GM23338 (cell line): ENCODE measurements at regions not wholly inside any gene's neighbourhood (a gene's known extent, or its start where the extent isn't known, plus 50 kb on each side); places are given as distances from the start of the nearest gene placed in this dataset.

ENCODE experiments used
- ATAC-seq: fragments of 200-7000 bp; cut with Tn5 transposase; 3 replicates; pipeline ENCODE4 v1.9.1; 2020
- DNase-seq: peaks from one replicate; pipeline ENCODE4 v3.0.0-alpha.2; 2015; ENCODE audit warnings: low spot score
- H2AFZ ChIP-seq: fragments of 200-600 bp; sonication (generic); 2 replicates; pipeline ENCODE4 v1.8.0; 2016; ENCODE audit warnings: antibody characterized with exemption, mild to moderate bottlenecking, moderate library complexity
- H3F3A ChIP-seq: fragments of 200-600 bp; sonication (generic); replicated peaks from 2 replicates; pipeline ENCODE4 v1.8.0; 2017; ENCODE audit warnings: antibody characterized with exemption, mixed run types, low read depth
- H3K27ac ChIP-seq: fragments of 200-600 bp; sonication (generic); 2 replicates; pipeline ENCODE4 v1.6.1; 2016; ENCODE audit warnings: low read depth
- H3K27me3 ChIP-seq: fragments of 200-600 bp; sonication (generic); 2 replicates; pipeline ENCODE4 v1.8.0; 2016; ENCODE audit warnings: mild to moderate bottlenecking, mixed run types, moderate library complexity; ENCODE audit not compliant: insufficient read depth
- H3K36me3 ChIP-seq: fragments of 200-600 bp; sonication (generic); 2 replicates; pipeline ENCODE4 v1.8.0; 2016; ENCODE audit warnings: mild to moderate bottlenecking; ENCODE audit not compliant: insufficient read depth
- H3K4me1 ChIP-seq: fragments of 200-600 bp; sonication (generic); 2 replicates; pipeline ENCODE4 v1.8.0; 2016; ENCODE audit warnings: mild to moderate bottlenecking, moderate library complexity; ENCODE audit not compliant: insufficient read depth
- H3K4me2 ChIP-seq: fragments of 200-600 bp; sonication (generic); 2 replicates; pipeline ENCODE4 v1.7.1; 2017; ENCODE audit warnings: mixed run types
- H3K4me3 ChIP-seq: fragments of 200-600 bp; sonication (generic); 2 replicates; pipeline ENCODE4 v1.6.1; 2016; ENCODE audit warnings: mixed run types
- H3K79me2 ChIP-seq: fragments of 200-600 bp; sonication (generic); replicated peaks from 2 replicates; pipeline ENCODE4 v1.8.0; 2017; ENCODE audit warnings: mild to moderate bottlenecking; ENCODE audit not compliant: insufficient read depth
- H3K9me2 ChIP-seq: fragments of 200-600 bp; sonication (generic); 2 replicates; pipeline ENCODE4 v1.8.0; 2017; ENCODE audit not compliant: insufficient read depth
- H4K20me1 ChIP-seq: fragments of 200-600 bp; sonication (generic); replicated peaks from 2 replicates; pipeline ENCODE4 v1.8.0; 2017; ENCODE audit warnings: mild to moderate bottlenecking; ENCODE audit not compliant: insufficient read depth
- H3K27ac Mint-ChIP-seq: 2 replicates; pipeline ENCODE4 v1.8.0; 2020; ENCODE audit warnings: inconsistent platforms, mild to moderate bottlenecking, moderate library complexity, mixed read lengths
- H3K27me3 Mint-ChIP-seq: 3 replicates; pipeline ENCODE4 v1.8.0; 2022; ENCODE audit warnings: low read depth, mild to moderate bottlenecking, moderate library complexity, mixed read lengths, inconsistent platforms; ENCODE audit not compliant: insufficient read depth, poor library complexity
- H3K36me3 Mint-ChIP-seq: 3 replicates; pipeline ENCODE4 v1.8.0; 2021; ENCODE audit warnings: low read depth, mild to moderate bottlenecking, inconsistent platforms, moderate library complexity, mixed read lengths
- H3K4me1 Mint-ChIP-seq: 3 replicates; pipeline ENCODE4 v1.8.0; 2020; ENCODE audit warnings: mild to moderate bottlenecking, inconsistent platforms, mixed read lengths
- H3K4me3 Mint-ChIP-seq: 3 replicates; pipeline ENCODE4 v1.8.0; 2021; ENCODE audit warnings: moderate library complexity, mild to moderate bottlenecking, inconsistent platforms, mixed read lengths
- H3K9me3 Mint-ChIP-seq: 3 replicates; pipeline ENCODE4 v1.8.0; 2020; ENCODE audit warnings: moderate library complexity, mild to moderate bottlenecking, inconsistent platforms, mixed read lengths
- CREB1 ChIP-seq: fragments of 250-450 bp; sonication (Bioruptor Pico); IDR thresholded peaks from 2 replicates; pipeline ENCODE4 v1.5.0; 2020; ENCODE audit warnings: low read depth, mild to moderate bottlenecking, moderate library complexity
- CTCF ChIP-seq, 2 experiments: fragments of 200-600 bp in 1 of 2; sonication (generic) in 1 of 2; conservative IDR thresholded peaks; 2 replicates each; pipeline versions ENCODE4 v1.5.1 to v1.6.1; 2016 to 2017; ENCODE audit warnings: antibody characterized with exemption in 2 of 2, low read depth in 2 of 2, mild to moderate bottlenecking in 2 of 2, moderate library complexity in 1 of 2
- EZH2 ChIP-seq: fragments of 200-600 bp; sonication (generic); IDR thresholded peaks from one replicate; pipeline ENCODE4 v1.8.0; 2017; ENCODE audit warnings: antibody characterized with exemption, mild to moderate bottlenecking, low read depth; ENCODE audit not compliant: unreplicated experiment
- EZH2phosphoT487 ChIP-seq: fragments of 200-600 bp; sonication (generic); IDR thresholded peaks from one replicate; pipeline ENCODE4 v1.8.1; 2018; ENCODE audit warnings: antibody characterized with exemption; ENCODE audit not compliant: unreplicated experiment
- NANOG ChIP-seq: IDR thresholded peaks from 2 replicates; pipeline ENCODE4 v1.6.1; 2016; ENCODE audit warnings: antibody characterized with exemption, borderline replicate concordance
- STAT1 ChIP-seq: IDR thresholded peaks from one replicate; pipeline ENCODE4 v1.6.1; 2016; ENCODE audit warnings: antibody characterized with exemption; ENCODE audit not compliant: unreplicated experiment
- ZNF114 ChIP-seq: fragments of 250-450 bp; sonication (Bioruptor Pico); IDR thresholded peaks from 2 replicates; pipeline ENCODE4 v1.5.0; 2020; ENCODE audit warnings: mild to moderate bottlenecking, moderate library complexity
- ZNF331 ChIP-seq: fragments of 250-450 bp; sonication (Bioruptor Pico); IDR thresholded peaks from 2 replicates; pipeline ENCODE4 v1.5.0; 2020; ENCODE audit warnings: low read depth, mild to moderate bottlenecking, moderate library complexity
- ZNF462 ChIP-seq: fragments of 250-450 bp; sonication (Bioruptor Pico); IDR thresholded peaks from 2 replicates; pipeline ENCODE4 v1.5.0; 2020; ENCODE audit warnings: mild to moderate bottlenecking, moderate library complexity

DNA sequence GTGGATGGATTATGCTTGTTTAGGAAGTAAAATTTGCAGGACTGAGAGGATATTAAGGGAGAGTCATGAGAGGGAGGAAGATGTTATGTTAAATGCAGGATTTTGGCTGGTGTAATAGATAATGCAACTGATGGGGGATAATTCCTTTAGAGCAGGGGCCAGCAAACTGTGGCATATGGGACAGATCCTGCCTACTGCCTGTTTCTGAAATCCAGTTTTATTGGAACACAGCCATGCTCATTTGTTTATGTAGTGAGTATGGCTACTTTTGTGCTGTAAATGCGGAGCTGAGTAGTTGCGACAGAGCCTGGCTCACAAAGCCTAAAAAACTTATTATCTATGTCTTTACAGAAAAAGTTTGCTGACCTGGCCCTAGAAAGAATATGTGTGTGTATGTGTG, 66.6 kb upstream of the MPPED2 start (continued):
- TF ChIP-seq ZNF462 (CRISPR knock-in tag), result no peak
- no peak for TF ChIP-seq CTCF (conservative IDR thresholded peaks at IDR 0.05; ENCODE audit: low read depth in 2 of 2)

- Histone ChIP-seq H3K36me3 (no peaks in the 10 kb centered on the region), H3K27ac (no peak overlapping the region), H3K27me3 (no peaks in the 10 kb centered on the region), H3K9me2 (no peaks in the 10 kb centered on the region), H3K4me1 (no peaks in the 10 kb centered on the region), H3K79me2 (no peaks in the 10 kb centered on the region), H2AFZ (no peak overlapping the region), H3F3A (no peaks in the 10 kb centered on the region), H4K20me1 (no peaks in the 10 kb centered on the region), H3K4me3 (no peak overlapping the region), H3K4me2 (no peak overlapping the region)
- no peak for DNase-seq
- no peak overlapping the region for H3K4me3 Mint-ChIP-seq
- H3K27ac Mint-ChIP-seq, result no peak overlapping the region
- no peaks in the 10 kb centered on the region; the same call in 2 of the 3 replicates for H3K36me3 Mint-ChIP-seq
- H3K4me1 Mint-ChIP-seq, result peaks cover 2% of the 10 kb centered on the region; the same call in 1 of the 3 replicates
- no peak for ATAC-seq
- H3K9me3 Mint-ChIP-seq, result no peaks in the 10 kb centered on the region
- H3K27me3 Mint-ChIP-seq, result no peaks in the 10 kb centered on the region
- TF ChIP-seq ZNF114 (CRISPR knock-in tag) (no peak), NANOG (no peak), EZH2 (no peak), CREB1 (no peak), ZNF331 (CRISPR knock-in tag) (no peak), ZNF462 (CRISPR knock-in tag) (no peak), STAT1 (no peak), EZH2phosphoT487 (no peak)
These were observed 64.1 kb upstream of the MPPED2 start for GRCh38 chr11:30650266-30650665.
